Left ventricle myocardium inferior (tissue), 1 donor: ENCODE measurements at regions not wholly inside any gene's neighbourhood (a gene's known extent, or its start where the extent isn't known, plus 50 kb on each side); places are given as distances from the start of the nearest gene placed in this dataset.

ENCODE experiments used
- DNase-seq: peaks from one replicate; pipeline ENCODE4 v3.0.0-alpha.2; 2020
- H3K27ac ChIP-seq: fragments of 200-600 bp; replicated peaks from 2 replicates; pipeline ENCODE4 v1.8.0; 2021
- H3K27me3 ChIP-seq: fragments of 200-600 bp; 2 replicates; pipeline ENCODE4 v1.8.0; 2021; ENCODE audit warnings: low read depth
- H3K36me3 ChIP-seq: fragments of 200-600 bp; 2 replicates; pipeline ENCODE4 v1.8.0; 2021
- H3K4me1 ChIP-seq: fragments of 200-600 bp; 2 replicates; pipeline ENCODE4 v1.8.0; 2021
- H3K4me3 ChIP-seq: fragments of 200-600 bp; 2 replicates; pipeline ENCODE4 v1.8.0; 2021; ENCODE audit warnings: mild to moderate bottlenecking, moderate library complexity
- H3K9me3 ChIP-seq: fragments of 200-600 bp; replicated peaks from 2 replicates; pipeline ENCODE4 v1.8.0; 2021
- CTCF ChIP-seq: fragments of 200-600 bp; IDR thresholded peaks from 2 replicates; pipeline ENCODE4 v1.8.0; 2021; ENCODE audit warnings: antibody characterized with exemption, mild to moderate bottlenecking, borderline replicate concordance
- intact Hi-C: fragments of 100-400 bp; cut with micrococcal nuclease; formaldehyde crosslinking; loops from one replicate; pipeline ENCODE4 v1.11.0; 2022
- donor health status: DM: no; HTN: yes; CAD: no; lungs with severe emphysema.

- DNase-seq: no peak
- Histone ChIP-seq H3K36me3 (no peaks in the 10 kb centered on the region), H3K4me3 (no peak overlapping the region), H3K9me3 (no peaks in the 10 kb centered on the region), H3K4me1 (no peaks in the 10 kb centered on the region), H3K27me3 (no peaks in the 10 kb centered on the region), H3K27ac (no peak overlapping the region)
- TF ChIP-seq CTCF: no peak
- intact Hi-C loops: no loop called here
Measured at GRCh38 chr1:95370691-95371562, 136.9 kb downstream of the RWDD3 start.

- Histone ChIP-seq H3K9me3 (no peaks in the 10 kb centered on the region), H3K36me3 (no peaks in the 10 kb centered on the region), H3K27ac (no peak overlapping the region), H3K4me3 (no peak overlapping the region), H3K27me3 (no peaks in the 10 kb centered on the region), H3K4me1 (no peaks in the 10 kb centered on the region)
- no peak for DNase-seq
- no peak for TF ChIP-seq CTCF
- intact Hi-C loops: no loop called here
Measured at GRCh38 chr1:95371666-95372282, 137.8 kb downstream of the RWDD3 start.

- no peaks in the 10 kb centered on the region for H3K27me3 ChIP-seq
- H3K4me3 ChIP-seq: no peak overlapping the region
- no peak for DNase-seq
- intact Hi-C loops: no loop called here
- H3K27ac ChIP-seq: no peak overlapping the region
- H3K4me1 ChIP-seq: no peaks in the 10 kb centered on the region
- no peak for TF ChIP-seq CTCF
- H3K9me3 ChIP-seq: no peaks in the 10 kb centered on the region
- no peaks in the 10 kb centered on the region for H3K36me3 ChIP-seq
Measured at GRCh38 chr1:95375174-95375573, 141.2 kb downstream of the RWDD3 start.

- TF ChIP-seq CTCF: no peak
- H3K9me3 ChIP-seq: no peaks in the 10 kb centered on the region
- H3K27me3 ChIP-seq: no peaks in the 10 kb centered on the region
- no peak overlapping the region for H3K4me3 ChIP-seq
- no peak for DNase-seq
- no peaks in the 10 kb centered on the region for H3K36me3 ChIP-seq
- no peaks in the 10 kb centered on the region for H3K4me1 ChIP-seq
- H3K27ac ChIP-seq: no peak overlapping the region
- intact Hi-C loops: no loop called here
Measured at GRCh38 chr1:95380909-95381308, 146.9 kb downstream of the RWDD3 start.

- intact Hi-C loops: no loop called here
- TF ChIP-seq CTCF: no peak
Measured at GRCh38 chr1:95382000-95382786, 148.2 kb downstream of the RWDD3 start.

More at GRCh38 chr1:95382000-95382786, 148.2 kb downstream of the RWDD3 start:
- H3K27ac ChIP-seq: no peak overlapping the region
- H3K4me1 ChIP-seq: no peaks in the 10 kb centered on the region
- H3K9me3 ChIP-seq: no peaks in the 10 kb centered on the region
- no peaks in the 10 kb centered on the region for H3K27me3 ChIP-seq
- no peak for DNase-seq
- H3K4me3 ChIP-seq: no peak overlapping the region
- H3K36me3 ChIP-seq: no peaks in the 10 kb centered on the region
